WTC11 (cell line): ENCODE measurements at regions not wholly inside any gene's neighbourhood (a gene's known extent, or its start where the extent isn't known, plus 50 kb on each side); places are given as distances from the start of the nearest gene placed in this dataset.

Experiments
- ATAC-seq: fragments of 200-7000 bp; cut with Tn5 transposase; 2 replicates; pipeline ENCODE4 v1.10.0; 2021; ENCODE audit warnings: mild to moderate bottlenecking, moderate library complexity
- CTCF ChIA-PET: fragments of 300-600 bp; sonication (Branson Sonifier 250); formaldehyde crosslinking; loops from one replicate; lab custom pipeline; 2021; ENCODE audit warnings: antibody characterized with exemption; lab: Charles Lee
- POLR2A ChIA-PET: fragments of 350-600 bp; sonication (Branson Sonifier 250); formaldehyde crosslinking; loops from one replicate; lab custom pipeline; 2021; ENCODE audit warnings: antibody characterized with exemption; lab: Charles Lee
- DNase-seq: peaks from one replicate; pipeline ENCODE4 v3.0.0; 2021; ENCODE audit warnings: low spot score
- H3K27ac Mint-ChIP-seq: 2 replicates; pipeline ENCODE4 v1.8.0; 2021; ENCODE audit warnings: mixed read lengths
- H3K27me3 Mint-ChIP-seq: 2 replicates; pipeline ENCODE4 v1.8.0; 2021; ENCODE audit warnings: low read depth, mild to moderate bottlenecking, moderate library complexity, mixed read lengths
- H3K36me3 Mint-ChIP-seq: 2 replicates; pipeline ENCODE4 v1.8.0; 2021; ENCODE audit warnings: mixed read lengths
- H3K4me1 Mint-ChIP-seq: 2 replicates; pipeline ENCODE4 v1.8.0; 2022; ENCODE audit warnings: mixed read lengths
- H3K4me3 Mint-ChIP-seq: 2 replicates; pipeline ENCODE4 v1.8.0; 2021; ENCODE audit warnings: mild to moderate bottlenecking, moderate library complexity, mixed read lengths
- H3K9me3 Mint-ChIP-seq: 2 replicates; pipeline ENCODE4 v1.8.0; 2021; ENCODE audit warnings: mixed read lengths
- FOXJ3 ChIP-seq: sonication (generic); formaldehyde crosslinking; IDR thresholded peaks from 2 replicates; pipeline ENCODE4 v1.9.0; 2021; ENCODE audit warnings: missing genetic modification reagents, mild to moderate bottlenecking, borderline replicate concordance
- HMGA2 ChIP-seq: fragments of 250-450 bp; sonication (Bioruptor Pico); IDR thresholded peaks from 2 replicates; pipeline ENCODE4 v1.4.0; 2021; ENCODE audit warnings: mild to moderate bottlenecking, moderate library complexity
- RELA ChIP-seq: sonication (generic); formaldehyde crosslinking; IDR thresholded peaks from 2 replicates; pipeline ENCODE4 v1.8.1; 2022; ENCODE audit warnings: missing genetic modification reagents, mild to moderate bottlenecking, borderline replicate concordance
- RORB ChIP-seq: fragments of 250-450 bp; sonication (Bioruptor Pico); IDR thresholded peaks from 2 replicates; pipeline ENCODE4 v1.9.0; 2021; ENCODE audit warnings: mild to moderate bottlenecking
- SMAD4 ChIP-seq: sonication (generic); formaldehyde crosslinking; IDR thresholded peaks from 2 replicates; pipeline ENCODE4 v1.8.0; 2022; ENCODE audit warnings: mild to moderate bottlenecking, missing genetic modification reagents
- TEAD4 ChIP-seq: sonication (generic); formaldehyde crosslinking; IDR thresholded peaks from 2 replicates; pipeline ENCODE4 v1.8.0; 2022; ENCODE audit warnings: mild to moderate bottlenecking, missing genetic modification reagents
- TP53 ChIP-seq: sonication (generic); formaldehyde crosslinking; IDR thresholded peaks from 2 replicates; pipeline ENCODE4 v1.8.1; 2023; ENCODE audit warnings: mild to moderate bottlenecking, missing genetic modification reagents
- ZNF232 ChIP-seq: sonication (generic); formaldehyde crosslinking; IDR thresholded peaks from 2 replicates; pipeline ENCODE4 v1.8.0; 2022; ENCODE audit warnings: mild to moderate bottlenecking, missing genetic modification reagents
- ZNF396 ChIP-seq: fragments of 250-450 bp; sonication (Bioruptor Pico); IDR thresholded peaks from 2 replicates; pipeline ENCODE4 v1.8.0; 2021; ENCODE audit warnings: mild to moderate bottlenecking, moderate library complexity, borderline replicate concordance
- TF ChIP-seq, protein P1 (sequence below): sonication (generic); formaldehyde crosslinking; IDR thresholded peaks from 2 replicates; pipeline ENCODE4 v1.8.0; 2023; ENCODE audit warnings: mild to moderate bottlenecking, missing genetic modification reagents
- TF ChIP-seq, protein P2 (sequence below): sonication (generic); formaldehyde crosslinking; IDR thresholded peaks from 2 replicates; pipeline ENCODE4 v1.8.1; 2023; ENCODE audit warnings: mild to moderate bottlenecking, missing genetic modification reagents, moderate library complexity
- TF ChIP-seq, protein P3 (sequence below): sonication (generic); formaldehyde crosslinking; IDR thresholded peaks from 2 replicates; pipeline ENCODE4 v1.8.0; 2022; ENCODE audit warnings: missing genetic modification reagents
- TF ChIP-seq, protein P4 (sequence below): sonication (generic); formaldehyde crosslinking; IDR thresholded peaks from 2 replicates; pipeline ENCODE4 v1.8.0; 2022; ENCODE audit warnings: mild to moderate bottlenecking, missing genetic modification reagents
- TF ChIP-seq, protein P5 (sequence below): fragments of 250-450 bp; sonication (Bioruptor Pico); conservative IDR thresholded peaks from 2 replicates; pipeline ENCODE4 v1.9.0; 2021; ENCODE audit warnings: mild to moderate bottlenecking
- TF ChIP-seq, protein P6 (sequence below): sonication (generic); formaldehyde crosslinking; IDR thresholded peaks from 2 replicates; pipeline ENCODE4 v1.8.1; 2023; ENCODE audit warnings: mild to moderate bottlenecking, missing genetic modification reagents, moderate library complexity
- TF ChIP-seq, protein P7 (sequence below): sonication (generic); formaldehyde crosslinking; IDR thresholded peaks from 2 replicates; pipeline ENCODE4 v1.8.0; 2023; ENCODE audit warnings: missing genetic modification reagents, mild to moderate bottlenecking, borderline replicate concordance
- TF ChIP-seq, protein P8 (sequence below): fragments of 250-450 bp; sonication (Bioruptor Pico); IDR thresholded peaks from 2 replicates; pipeline ENCODE4 v1.9.0; 2021; ENCODE audit warnings: mild to moderate bottlenecking, borderline replicate concordance

DNA sequence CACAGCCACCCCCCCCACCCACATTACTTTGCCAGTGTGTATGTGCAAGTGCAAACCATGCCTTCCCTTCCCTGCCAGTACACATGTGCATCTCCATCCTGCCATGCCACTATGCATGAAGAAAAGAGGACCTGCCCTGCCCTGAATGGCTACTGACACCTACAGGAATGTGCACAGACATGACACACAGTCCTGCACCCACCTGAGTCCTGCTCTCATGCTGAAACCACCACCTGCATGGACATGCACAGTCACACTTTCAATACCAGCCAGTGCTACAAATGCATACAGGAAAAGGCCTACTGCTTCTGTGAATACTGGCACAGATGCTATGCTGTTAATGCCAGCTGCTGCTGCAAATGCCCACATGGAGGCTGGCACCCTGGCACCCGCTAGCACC, 334.4 kb upstream of the DLGAP1 start (continued):
- TF ChIP-seq, protein P1, sequence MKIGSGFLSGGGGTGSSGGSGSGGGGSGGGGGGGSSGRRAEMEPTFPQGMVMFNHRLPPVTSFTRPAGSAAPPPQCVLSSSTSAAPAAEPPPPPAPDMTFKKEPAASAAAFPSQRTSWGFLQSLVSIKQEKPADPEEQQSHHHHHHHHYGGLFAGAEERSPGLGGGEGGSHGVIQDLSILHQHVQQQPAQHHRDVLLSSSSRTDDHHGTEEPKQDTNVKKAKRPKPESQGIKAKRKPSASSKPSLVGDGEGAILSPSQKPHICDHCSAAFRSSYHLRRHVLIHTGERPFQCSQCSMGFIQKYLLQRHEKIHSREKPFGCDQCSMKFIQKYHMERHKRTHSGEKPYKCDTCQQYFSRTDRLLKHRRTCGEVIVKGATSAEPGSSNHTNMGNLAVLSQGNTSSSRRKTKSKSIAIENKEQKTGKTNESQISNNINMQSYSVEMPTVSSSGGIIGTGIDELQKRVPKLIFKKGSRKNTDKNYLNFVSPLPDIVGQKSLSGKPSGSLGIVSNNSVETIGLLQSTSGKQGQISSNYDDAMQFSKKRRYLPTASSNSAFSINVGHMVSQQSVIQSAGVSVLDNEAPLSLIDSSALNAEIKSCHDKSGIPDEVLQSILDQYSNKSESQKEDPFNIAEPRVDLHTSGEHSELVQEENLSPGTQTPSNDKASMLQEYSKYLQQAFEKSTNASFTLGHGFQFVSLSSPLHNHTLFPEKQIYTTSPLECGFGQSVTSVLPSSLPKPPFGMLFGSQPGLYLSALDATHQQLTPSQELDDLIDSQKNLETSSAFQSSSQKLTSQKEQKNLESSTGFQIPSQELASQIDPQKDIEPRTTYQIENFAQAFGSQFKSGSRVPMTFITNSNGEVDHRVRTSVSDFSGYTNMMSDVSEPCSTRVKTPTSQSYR (CRISPR knock-in tag): no peak
- no peak for TF ChIP-seq FOXJ3
- TF ChIP-seq, protein P2, sequence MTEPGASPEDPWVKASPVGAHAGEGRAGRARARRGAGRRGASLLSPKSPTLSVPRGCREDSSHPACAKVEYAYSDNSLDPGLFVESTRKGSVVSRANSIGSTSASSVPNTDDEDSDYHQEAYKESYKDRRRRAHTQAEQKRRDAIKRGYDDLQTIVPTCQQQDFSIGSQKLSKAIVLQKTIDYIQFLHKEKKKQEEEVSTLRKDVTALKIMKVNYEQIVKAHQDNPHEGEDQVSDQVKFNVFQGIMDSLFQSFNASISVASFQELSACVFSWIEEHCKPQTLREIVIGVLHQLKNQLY (CRISPR knock-in tag): no peak
- TF ChIP-seq, all 79 proteins: peak for 0

DNA sequence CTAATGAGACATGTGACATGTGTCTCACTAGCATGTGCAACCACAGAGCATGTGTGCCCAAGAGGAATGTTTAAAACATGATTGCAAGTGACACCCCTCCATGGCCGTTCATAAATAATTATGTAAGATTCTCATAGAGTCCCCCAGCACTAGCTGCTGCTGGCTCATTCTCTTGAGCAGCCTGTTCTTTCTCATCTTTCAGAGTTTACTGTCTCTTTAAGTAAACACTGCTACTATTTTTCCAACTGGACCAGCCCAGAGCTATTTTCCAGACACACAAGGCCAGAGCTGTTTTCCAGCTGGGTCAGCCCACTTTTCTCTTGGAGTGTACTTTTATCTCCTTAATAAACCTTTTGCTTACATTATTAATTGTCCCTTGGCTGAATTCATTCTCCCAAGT, 326.8 kb upstream of the DLGAP1 start:
- POLR2A ChIA-PET: no interaction called here
- Mint-ChIP-seq H3K9me3 (peaks cover 32% of the 10 kb centered on the region), H3K27ac (no peak overlapping the region), H3K4me3 (no peak overlapping the region), H3K27me3 (no peaks in the 10 kb centered on the region), H3K36me3 (peaks cover 9% of the 10 kb centered on the region), H3K4me1 (peaks cover 6% of the 10 kb centered on the region; the same call in 1 of the 2 replicates)
- CTCF ChIA-PET: no interaction called here
- DNase-seq: no peak
- no peak for TF ChIP-seq SMAD4 (CRISPR knock-in tag)
- no peak for TF ChIP-seq TP53 (CRISPR knock-in tag)
- TF ChIP-seq, protein P3, sequence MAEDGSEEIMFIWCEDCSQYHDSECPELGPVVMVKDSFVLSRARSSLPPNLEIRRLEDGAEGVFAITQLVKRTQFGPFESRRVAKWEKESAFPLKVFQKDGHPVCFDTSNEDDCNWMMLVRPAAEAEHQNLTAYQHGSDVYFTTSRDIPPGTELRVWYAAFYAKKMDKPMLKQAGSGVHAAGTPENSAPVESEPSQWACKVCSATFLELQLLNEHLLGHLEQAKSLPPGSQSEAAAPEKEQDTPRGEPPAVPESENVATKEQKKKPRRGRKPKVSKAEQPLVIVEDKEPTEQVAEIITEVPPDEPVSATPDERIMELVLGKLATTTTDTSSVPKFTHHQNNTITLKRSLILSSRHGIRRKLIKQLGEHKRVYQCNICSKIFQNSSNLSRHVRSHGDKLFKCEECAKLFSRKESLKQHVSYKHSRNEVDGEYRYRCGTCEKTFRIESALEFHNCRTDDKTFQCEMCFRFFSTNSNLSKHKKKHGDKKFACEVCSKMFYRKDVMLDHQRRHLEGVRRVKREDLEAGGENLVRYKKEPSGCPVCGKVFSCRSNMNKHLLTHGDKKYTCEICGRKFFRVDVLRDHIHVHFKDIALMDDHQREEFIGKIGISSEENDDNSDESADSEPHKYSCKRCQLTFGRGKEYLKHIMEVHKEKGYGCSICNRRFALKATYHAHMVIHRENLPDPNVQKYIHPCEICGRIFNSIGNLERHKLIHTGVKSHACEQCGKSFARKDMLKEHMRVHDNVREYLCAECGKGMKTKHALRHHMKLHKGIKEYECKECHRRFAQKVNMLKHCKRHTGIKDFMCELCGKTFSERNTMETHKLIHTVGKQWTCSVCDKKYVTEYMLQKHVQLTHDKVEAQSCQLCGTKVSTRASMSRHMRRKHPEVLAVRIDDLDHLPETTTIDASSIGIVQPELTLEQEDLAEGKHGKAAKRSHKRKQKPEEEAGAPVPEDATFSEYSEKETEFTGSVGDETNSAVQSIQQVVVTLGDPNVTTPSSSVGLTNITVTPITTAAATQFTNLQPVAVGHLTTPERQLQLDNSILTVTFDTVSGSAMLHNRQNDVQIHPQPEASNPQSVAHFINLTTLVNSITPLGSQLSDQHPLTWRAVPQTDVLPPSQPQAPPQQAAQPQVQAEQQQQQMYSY: no peak
- TF ChIP-seq ZNF232: no peak
- TF ChIP-seq, protein P4, sequence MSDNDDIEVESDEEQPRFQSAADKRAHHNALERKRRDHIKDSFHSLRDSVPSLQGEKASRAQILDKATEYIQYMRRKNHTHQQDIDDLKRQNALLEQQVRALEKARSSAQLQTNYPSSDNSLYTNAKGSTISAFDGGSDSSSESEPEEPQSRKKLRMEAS (CRISPR knock-in tag): no peak
- TF ChIP-seq ZNF396: no peak
- TF ChIP-seq, protein P5, sequence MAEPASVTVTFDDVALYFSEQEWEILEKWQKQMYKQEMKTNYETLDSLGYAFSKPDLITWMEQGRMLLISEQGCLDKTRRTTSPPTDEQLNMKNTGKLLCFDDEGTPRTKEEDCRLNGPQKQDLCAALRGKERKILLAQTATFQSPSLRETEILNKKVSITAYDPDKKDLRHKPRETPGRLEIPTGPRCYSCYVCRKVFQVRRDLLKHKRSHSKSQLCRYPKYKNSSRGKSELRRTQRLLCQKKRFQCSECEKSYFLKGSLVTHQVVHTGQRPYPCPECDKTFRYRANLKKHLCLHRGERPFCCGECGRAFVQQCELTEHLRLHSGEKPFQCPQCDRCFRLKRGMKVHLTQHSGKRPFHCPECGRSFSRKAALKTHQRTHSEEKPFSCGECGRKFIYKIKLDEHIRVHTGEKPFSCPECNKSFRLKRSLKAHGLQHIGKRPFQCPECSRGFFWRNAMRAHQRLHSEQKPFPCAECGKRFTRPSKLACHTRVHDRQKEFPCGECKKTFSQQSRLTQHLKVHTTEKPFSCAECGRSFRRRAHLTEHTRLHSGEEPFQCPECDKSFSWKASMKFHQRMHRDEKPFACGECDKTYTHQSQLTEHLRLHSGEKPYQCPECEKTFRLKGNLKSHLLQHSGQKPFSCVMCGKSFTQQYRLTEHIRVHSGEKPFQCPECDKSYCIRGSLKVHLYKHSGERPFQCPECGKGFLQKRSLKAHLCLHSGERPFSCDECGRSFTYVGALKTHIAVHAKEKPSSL: no peak
- TF ChIP-seq HMGA2: no peak
- TF ChIP-seq, protein P6, sequence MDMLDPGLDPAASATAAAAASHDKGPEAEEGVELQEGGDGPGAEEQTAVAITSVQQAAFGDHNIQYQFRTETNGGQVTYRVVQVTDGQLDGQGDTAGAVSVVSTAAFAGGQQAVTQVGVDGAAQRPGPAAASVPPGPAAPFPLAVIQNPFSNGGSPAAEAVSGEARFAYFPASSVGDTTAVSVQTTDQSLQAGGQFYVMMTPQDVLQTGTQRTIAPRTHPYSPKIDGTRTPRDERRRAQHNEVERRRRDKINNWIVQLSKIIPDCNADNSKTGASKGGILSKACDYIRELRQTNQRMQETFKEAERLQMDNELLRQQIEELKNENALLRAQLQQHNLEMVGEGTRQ (CRISPR knock-in tag): no peak
- TF ChIP-seq, protein P7, sequence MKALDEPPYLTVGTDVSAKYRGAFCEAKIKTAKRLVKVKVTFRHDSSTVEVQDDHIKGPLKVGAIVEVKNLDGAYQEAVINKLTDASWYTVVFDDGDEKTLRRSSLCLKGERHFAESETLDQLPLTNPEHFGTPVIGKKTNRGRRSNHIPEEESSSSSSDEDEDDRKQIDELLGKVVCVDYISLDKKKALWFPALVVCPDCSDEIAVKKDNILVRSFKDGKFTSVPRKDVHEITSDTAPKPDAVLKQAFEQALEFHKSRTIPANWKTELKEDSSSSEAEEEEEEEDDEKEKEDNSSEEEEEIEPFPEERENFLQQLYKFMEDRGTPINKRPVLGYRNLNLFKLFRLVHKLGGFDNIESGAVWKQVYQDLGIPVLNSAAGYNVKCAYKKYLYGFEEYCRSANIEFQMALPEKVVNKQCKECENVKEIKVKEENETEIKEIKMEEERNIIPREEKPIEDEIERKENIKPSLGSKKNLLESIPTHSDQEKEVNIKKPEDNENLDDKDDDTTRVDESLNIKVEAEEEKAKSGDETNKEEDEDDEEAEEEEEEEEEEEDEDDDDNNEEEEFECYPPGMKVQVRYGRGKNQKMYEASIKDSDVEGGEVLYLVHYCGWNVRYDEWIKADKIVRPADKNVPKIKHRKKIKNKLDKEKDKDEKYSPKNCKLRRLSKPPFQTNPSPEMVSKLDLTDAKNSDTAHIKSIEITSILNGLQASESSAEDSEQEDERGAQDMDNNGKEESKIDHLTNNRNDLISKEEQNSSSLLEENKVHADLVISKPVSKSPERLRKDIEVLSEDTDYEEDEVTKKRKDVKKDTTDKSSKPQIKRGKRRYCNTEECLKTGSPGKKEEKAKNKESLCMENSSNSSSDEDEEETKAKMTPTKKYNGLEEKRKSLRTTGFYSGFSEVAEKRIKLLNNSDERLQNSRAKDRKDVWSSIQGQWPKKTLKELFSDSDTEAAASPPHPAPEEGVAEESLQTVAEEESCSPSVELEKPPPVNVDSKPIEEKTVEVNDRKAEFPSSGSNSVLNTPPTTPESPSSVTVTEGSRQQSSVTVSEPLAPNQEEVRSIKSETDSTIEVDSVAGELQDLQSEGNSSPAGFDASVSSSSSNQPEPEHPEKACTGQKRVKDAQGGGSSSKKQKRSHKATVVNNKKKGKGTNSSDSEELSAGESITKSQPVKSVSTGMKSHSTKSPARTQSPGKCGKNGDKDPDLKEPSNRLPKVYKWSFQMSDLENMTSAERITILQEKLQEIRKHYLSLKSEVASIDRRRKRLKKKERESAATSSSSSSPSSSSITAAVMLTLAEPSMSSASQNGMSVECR (CRISPR knock-in tag): no peak
- no peak for TF ChIP-seq TEAD4 (CRISPR knock-in tag)
- TF ChIP-seq RELA (CRISPR knock-in tag): no peak
- TF ChIP-seq RORB: no peak
- TF ChIP-seq, protein P8, sequence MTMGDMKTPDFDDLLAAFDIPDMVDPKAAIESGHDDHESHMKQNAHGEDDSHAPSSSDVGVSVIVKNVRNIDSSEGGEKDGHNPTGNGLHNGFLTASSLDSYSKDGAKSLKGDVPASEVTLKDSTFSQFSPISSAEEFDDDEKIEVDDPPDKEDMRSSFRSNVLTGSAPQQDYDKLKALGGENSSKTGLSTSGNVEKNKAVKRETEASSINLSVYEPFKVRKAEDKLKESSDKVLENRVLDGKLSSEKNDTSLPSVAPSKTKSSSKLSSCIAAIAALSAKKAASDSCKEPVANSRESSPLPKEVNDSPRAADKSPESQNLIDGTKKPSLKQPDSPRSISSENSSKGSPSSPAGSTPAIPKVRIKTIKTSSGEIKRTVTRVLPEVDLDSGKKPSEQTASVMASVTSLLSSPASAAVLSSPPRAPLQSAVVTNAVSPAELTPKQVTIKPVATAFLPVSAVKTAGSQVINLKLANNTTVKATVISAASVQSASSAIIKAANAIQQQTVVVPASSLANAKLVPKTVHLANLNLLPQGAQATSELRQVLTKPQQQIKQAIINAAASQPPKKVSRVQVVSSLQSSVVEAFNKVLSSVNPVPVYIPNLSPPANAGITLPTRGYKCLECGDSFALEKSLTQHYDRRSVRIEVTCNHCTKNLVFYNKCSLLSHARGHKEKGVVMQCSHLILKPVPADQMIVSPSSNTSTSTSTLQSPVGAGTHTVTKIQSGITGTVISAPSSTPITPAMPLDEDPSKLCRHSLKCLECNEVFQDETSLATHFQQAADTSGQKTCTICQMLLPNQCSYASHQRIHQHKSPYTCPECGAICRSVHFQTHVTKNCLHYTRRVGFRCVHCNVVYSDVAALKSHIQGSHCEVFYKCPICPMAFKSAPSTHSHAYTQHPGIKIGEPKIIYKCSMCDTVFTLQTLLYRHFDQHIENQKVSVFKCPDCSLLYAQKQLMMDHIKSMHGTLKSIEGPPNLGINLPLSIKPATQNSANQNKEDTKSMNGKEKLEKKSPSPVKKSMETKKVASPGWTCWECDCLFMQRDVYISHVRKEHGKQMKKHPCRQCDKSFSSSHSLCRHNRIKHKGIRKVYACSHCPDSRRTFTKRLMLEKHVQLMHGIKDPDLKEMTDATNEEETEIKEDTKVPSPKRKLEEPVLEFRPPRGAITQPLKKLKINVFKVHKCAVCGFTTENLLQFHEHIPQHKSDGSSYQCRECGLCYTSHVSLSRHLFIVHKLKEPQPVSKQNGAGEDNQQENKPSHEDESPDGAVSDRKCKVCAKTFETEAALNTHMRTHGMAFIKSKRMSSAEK: no peak
- ATAC-seq: no peak
